ENCODE measurements at regions not wholly inside any gene's neighbourhood (a gene's known extent, or its start where the extent isn't known, plus 50 kb on each side); places are given as distances from the start of the nearest gene placed in this dataset.
"Not testable (repeated sequence)": the region's sequence is repeated elsewhere in the genome, so short reads cannot be mapped to it uniquely, and the experiment has no call there.

DNA sequence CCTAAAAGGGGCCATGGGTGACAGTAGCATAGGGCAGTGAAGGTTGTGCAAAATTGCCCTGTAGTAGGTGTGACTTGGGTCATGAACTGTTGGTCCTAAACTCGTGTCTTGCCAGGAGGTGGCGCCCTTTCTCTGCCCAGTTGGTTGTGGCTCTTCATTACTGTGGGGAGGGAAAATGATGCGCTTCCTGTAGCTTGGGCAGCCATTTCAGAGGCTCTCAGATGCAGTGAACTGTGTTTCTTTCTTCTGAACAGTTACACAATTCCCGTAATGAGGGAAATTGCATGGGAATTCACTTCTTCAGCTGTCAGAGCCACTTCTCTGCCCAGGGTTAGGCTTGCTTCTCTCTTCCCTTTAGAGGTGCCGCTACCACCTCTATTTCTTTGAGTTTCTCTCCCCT, 148.1 kb upstream of the NRXN3 start:
- no peak for DNase-seq (ENCODE audit: low read depth)
- TF ChIP-seq, protein P1, sequence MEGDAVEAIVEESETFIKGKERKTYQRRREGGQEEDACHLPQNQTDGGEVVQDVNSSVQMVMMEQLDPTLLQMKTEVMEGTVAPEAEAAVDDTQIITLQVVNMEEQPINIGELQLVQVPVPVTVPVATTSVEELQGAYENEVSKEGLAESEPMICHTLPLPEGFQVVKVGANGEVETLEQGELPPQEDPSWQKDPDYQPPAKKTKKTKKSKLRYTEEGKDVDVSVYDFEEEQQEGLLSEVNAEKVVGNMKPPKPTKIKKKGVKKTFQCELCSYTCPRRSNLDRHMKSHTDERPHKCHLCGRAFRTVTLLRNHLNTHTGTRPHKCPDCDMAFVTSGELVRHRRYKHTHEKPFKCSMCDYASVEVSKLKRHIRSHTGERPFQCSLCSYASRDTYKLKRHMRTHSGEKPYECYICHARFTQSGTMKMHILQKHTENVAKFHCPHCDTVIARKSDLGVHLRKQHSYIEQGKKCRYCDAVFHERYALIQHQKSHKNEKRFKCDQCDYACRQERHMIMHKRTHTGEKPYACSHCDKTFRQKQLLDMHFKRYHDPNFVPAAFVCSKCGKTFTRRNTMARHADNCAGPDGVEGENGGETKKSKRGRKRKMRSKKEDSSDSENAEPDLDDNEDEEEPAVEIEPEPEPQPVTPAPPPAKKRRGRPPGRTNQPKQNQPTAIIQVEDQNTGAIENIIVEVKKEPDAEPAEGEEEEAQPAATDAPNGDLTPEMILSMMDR (IDR thresholded peaks at IDR 0.05; ENCODE audit: control insufficient read depth, insufficient read depth, low read depth, low read length, missing control alignments) = peak; percentile 62
- no peak overlapping the region for H3K4me3 ChIP-seq (ENCODE audit: control insufficient read depth, low read depth, low read length)

DNA sequence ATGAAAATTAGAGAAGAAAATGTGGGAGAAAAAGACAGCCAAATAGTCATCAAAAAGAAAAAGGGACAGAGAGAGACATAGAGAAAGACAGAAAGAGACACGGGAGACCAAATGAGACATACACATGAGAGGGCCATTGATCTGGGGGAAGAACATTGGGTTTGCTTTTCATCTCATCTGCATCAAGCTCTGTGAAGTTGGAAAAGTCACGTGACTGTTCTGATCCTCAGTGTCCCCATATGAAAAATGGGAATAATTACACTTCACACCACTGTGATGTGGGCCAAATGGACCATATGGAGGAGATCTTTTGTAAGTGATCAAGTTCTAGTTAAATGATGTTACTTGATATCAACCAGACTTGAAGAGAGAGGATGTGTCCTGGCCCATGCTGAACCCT, 147.1 kb upstream of the NRXN3 start:
- no peak overlapping the region for H3K4me3 ChIP-seq (ENCODE audit: control insufficient read depth, low read depth, low read length)
- DNase-seq (ENCODE audit: low read depth) = no peak
- TF ChIP-seq, protein P1 (IDR thresholded peaks at IDR 0.05; ENCODE audit: control insufficient read depth, insufficient read depth, low read depth, low read length, missing control alignments) = no peak

DNA sequence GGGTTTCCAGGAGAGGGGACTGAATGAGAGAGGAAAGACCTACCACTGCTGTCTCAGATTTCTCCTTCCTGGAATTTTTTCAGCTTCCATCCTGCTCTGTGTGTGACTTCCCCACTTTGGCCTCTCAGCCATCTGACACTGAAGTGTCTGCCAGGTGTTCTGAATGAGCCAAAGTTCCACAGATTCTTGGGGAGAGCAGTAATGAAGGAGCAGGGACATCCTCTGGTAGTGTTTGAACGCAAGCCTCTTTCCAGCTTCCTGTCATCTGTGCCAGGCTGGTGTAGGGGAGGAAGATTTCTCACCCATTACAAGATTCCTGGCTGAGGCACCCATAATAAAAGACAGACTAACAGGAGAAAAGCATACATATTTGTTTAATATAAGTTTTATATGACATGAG, 141.7 kb upstream of the NRXN3 start:
- no peak overlapping the region for H3K4me3 ChIP-seq (ENCODE audit: control insufficient read depth, low read depth, low read length)
- no peak for DNase-seq (ENCODE audit: low read depth)
- TF ChIP-seq, protein P1 (IDR thresholded peaks at IDR 0.05; ENCODE audit: control insufficient read depth, insufficient read depth, low read depth, low read length, missing control alignments) = no peak

DNA sequence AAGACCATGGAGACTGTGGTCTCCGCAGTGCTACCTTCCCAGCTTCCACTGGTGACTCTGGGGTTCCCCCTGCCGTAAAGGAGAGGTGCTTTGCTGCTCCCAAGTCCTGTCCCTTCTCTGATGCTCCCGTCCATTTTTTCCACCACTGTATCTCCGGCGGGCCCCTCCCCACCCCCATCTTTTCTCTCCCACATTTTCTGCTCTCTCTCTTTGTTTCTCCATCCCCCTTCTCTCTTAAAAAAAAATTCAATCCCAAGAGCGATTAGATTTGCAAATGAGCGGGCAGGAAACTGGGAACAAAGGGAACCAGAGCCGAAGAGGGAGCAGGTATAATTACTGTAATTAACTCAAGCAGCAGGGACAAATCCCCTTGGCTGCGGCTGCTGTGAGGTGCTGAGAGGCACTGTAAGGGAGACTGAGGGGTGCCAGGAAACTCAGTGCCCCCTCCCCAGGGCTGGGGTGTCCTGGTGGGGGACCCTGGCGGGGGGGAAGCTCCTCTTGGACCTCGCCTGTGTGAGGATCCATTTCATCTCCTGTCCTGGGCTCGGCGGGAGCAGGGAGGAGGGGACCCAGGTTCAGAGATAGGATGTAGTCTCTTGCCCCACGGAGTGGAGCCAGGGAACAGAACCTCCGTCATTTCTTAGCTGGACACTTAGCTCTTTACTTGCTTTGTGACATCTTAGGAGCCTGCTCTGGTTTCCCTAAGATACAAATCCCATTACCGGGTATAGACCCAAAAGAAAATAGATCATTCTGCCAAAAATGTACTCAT, 140.4 kb upstream of the NRXN3 start:
- no peak for DNase-seq (ENCODE audit: low read depth)
- TF ChIP-seq, protein P1 (IDR thresholded peaks at IDR 0.05; ENCODE audit: control insufficient read depth, insufficient read depth, low read depth, low read length, missing control alignments) = peak; percentile 23
- no peak overlapping the region for H3K4me3 ChIP-seq (ENCODE audit: control insufficient read depth, low read depth, low read length)

DNA sequence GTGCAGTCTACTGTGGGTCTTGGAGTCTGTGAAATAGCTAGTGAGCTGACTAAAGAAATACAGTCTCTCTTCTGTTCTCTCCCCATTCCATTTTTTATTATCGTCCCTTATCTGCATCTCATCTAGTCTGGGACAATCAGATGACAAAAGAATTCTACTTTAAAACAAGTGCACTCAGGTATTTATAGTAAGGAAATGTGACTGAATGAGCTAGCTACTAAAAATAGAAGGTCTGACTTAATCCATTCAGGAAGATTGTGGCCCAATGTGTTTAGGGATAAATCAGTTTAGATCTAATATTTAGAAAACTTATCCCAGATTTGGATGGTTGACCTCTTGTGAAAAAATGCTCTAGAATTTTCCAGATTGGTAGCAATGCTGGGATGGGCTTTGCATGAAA, 126.8 kb upstream of the NRXN3 start:
- H3K4me3 ChIP-seq (ENCODE audit: control insufficient read depth, low read depth, low read length) = no peak overlapping the region
- TF ChIP-seq, protein P1 (IDR thresholded peaks at IDR 0.05; ENCODE audit: control insufficient read depth, insufficient read depth, low read depth, low read length, missing control alignments) = no peak
- no peak for DNase-seq (ENCODE audit: low read depth)

DNA sequence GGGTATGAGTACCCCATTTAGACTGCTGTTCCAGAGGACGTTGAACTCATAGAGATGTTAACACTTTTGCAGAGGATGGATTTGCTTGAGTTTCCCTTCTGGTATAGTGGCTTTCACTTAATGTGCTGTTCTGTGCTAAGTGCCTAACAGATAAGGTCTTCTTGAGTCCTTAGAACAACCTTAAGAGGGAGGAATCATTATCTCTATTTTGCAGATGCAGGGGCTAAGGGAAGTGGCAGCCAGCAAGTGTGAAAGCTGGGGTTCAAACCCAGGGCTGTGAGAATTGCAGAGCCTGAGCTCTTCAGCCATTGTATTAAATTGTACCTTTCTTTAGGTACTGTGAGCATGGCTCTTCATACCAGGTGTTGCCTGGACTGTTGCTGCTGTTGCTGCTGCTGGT, 122.1 kb upstream of the NRXN3 start:
- DNase-seq (ENCODE audit: low read depth) = no peak
- TF ChIP-seq, protein P1 (IDR thresholded peaks at IDR 0.05; ENCODE audit: control insufficient read depth, insufficient read depth, low read depth, low read length, missing control alignments) = no peak
- H3K4me3 ChIP-seq (ENCODE audit: control insufficient read depth, low read depth, low read length) = no peak overlapping the region

DNA sequence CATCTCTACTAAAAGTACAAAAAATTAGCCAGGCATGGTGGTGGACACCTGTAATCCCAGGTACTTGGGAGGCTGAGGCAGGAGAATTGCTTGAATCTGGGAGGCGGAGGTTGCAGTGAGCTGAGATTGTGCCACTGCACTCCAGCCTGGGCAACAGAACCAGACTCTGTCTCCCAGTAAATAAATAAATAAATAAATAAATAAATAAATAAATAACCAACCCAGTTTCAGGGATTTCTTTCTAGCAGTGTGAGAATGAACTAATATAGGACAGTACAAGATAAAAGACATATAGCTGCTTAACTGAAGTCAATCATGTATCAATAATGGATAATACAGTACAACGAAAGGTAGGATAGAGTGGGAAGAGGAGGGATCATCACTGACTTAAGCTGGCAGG, 113.3 kb upstream of the NRXN3 start:
- DNase-seq (ENCODE audit: low read depth); H3K4me3 ChIP-seq (ENCODE audit: control insufficient read depth, low read depth, low read length): not testable (repeated sequence)
